Parathyroid adenoma (tissue), 2 donors: ENCODE measurements at regions not wholly inside any gene's neighbourhood (a gene's known extent, or its start where the extent isn't known, plus 50 kb on each side); places are given as distances from the start of the nearest gene placed in this dataset.

ENCODE experiments used
- H2AFZ ChIP-seq: fragments of 300-600 bp; sonication (generic); one replicate; pipeline ENCODE4 v1.7.0; 2017; ENCODE audit warnings: antibody characterized with exemption, mild to moderate bottlenecking
- H3K27ac ChIP-seq: fragments of 300-600 bp; sonication (generic); one replicate; pipeline ENCODE4 v1.7.0; 2017
- H3K27me3 ChIP-seq: fragments of 300-600 bp; sonication (generic); one replicate; pipeline ENCODE4 v1.7.0; 2017; ENCODE audit warnings: low read length; ENCODE audit not compliant: control insufficient read depth, insufficient read depth
- H3K36me3 ChIP-seq: fragments of 300-600 bp; sonication (generic); one replicate; pipeline ENCODE4 v1.7.0; 2017; ENCODE audit warnings: low read length; ENCODE audit not compliant: control insufficient read depth, insufficient read depth
- H3K4me1 ChIP-seq: fragments of 300-600 bp; sonication (generic); one replicate; pipeline ENCODE4 v1.7.0; 2017; ENCODE audit warnings: control low read depth
- H3K4me2 ChIP-seq: fragments of 300-600 bp; sonication (generic); one replicate; pipeline ENCODE4 v1.7.0; 2017; ENCODE audit warnings: low read length
- H3K4me3 ChIP-seq: fragments of 300-600 bp; sonication (generic); one replicate; pipeline ENCODE4 v1.7.0; 2017; ENCODE audit warnings: low read depth, low read length
- H3K79me2 ChIP-seq: fragments of 300-600 bp; sonication (generic); one replicate; pipeline ENCODE4 v1.7.0; 2017; ENCODE audit warnings: control low read depth
- H3K9ac ChIP-seq: fragments of 300-600 bp; sonication (generic); one replicate; pipeline ENCODE4 v1.7.0; 2017; ENCODE audit warnings: mild to moderate bottlenecking
- H3K9me3 ChIP-seq: fragments of 300-600 bp; sonication (generic); one replicate; pipeline ENCODE4 v1.7.0; 2017; ENCODE audit warnings: low read length; ENCODE audit not compliant: control insufficient read depth
- TF ChIP-seq, protein P1 (sequence below): fragments of 300-600 bp; sonication (generic); IDR thresholded peaks from one replicate; pipeline ENCODE4 v1.7.0; 2017; ENCODE audit warnings: antibody characterized with exemption, mild to moderate bottlenecking
- donor health status: primary hyperparathyroidism.

DNA sequence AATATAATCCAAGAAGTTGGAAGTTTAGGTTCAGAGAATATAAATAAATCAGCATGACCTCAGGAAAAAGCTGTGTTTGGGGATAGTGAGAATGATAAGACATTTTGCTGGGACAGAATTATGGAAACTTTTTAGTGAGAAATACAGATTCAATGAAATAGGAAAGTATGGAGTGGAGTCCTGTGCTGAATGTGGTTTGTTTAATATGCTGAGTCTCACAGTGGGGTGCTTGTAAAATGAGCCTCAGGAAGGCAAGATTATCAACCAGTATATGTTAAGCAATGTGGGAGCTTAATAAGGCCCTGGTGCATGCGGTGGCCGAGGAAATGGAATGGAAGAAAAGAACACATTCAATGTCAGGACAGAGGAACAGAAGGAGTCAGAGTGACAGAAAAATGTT is 1554.7 kb upstream of the TENM3 start:
- H3K36me3 ChIP-seq = no peaks in the 10 kb centered on the region
- no peak overlapping the region for H3K4me2 ChIP-seq
- H3K4me1 ChIP-seq = no peaks in the 10 kb centered on the region

GRCh38 chr4:180694875-180695274 is 1548.3 kb upstream of the TENM3 start:
- Histone ChIP-seq H3K9me3 (no peaks in the 10 kb centered on the region), H3K9ac (no peak overlapping the region), H3K27me3 (no peaks in the 10 kb centered on the region), H3K36me3 (no peaks in the 10 kb centered on the region), H3K79me2 (no peaks in the 10 kb centered on the region), H3K4me1 (no peaks in the 10 kb centered on the region), H2AFZ (no peak overlapping the region), H3K4me2 (no peak overlapping the region), H3K4me3 (no peak overlapping the region), H3K27ac (no peak overlapping the region)
- TF ChIP-seq, protein P1, sequence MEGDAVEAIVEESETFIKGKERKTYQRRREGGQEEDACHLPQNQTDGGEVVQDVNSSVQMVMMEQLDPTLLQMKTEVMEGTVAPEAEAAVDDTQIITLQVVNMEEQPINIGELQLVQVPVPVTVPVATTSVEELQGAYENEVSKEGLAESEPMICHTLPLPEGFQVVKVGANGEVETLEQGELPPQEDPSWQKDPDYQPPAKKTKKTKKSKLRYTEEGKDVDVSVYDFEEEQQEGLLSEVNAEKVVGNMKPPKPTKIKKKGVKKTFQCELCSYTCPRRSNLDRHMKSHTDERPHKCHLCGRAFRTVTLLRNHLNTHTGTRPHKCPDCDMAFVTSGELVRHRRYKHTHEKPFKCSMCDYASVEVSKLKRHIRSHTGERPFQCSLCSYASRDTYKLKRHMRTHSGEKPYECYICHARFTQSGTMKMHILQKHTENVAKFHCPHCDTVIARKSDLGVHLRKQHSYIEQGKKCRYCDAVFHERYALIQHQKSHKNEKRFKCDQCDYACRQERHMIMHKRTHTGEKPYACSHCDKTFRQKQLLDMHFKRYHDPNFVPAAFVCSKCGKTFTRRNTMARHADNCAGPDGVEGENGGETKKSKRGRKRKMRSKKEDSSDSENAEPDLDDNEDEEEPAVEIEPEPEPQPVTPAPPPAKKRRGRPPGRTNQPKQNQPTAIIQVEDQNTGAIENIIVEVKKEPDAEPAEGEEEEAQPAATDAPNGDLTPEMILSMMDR = no peak

More for the DNA sequence above, 1554.7 kb upstream of the TENM3 start:
- Histone ChIP-seq H3K9ac (no peak overlapping the region), H3K79me2 (no peaks in the 10 kb centered on the region), H3K27me3 (no peaks in the 10 kb centered on the region), H2AFZ (no peak overlapping the region), H3K4me3 (no peak overlapping the region), H3K9me3 (no peaks in the 10 kb centered on the region), H3K27ac (no peak overlapping the region)
- TF ChIP-seq, protein P1 = no peak

DNA sequence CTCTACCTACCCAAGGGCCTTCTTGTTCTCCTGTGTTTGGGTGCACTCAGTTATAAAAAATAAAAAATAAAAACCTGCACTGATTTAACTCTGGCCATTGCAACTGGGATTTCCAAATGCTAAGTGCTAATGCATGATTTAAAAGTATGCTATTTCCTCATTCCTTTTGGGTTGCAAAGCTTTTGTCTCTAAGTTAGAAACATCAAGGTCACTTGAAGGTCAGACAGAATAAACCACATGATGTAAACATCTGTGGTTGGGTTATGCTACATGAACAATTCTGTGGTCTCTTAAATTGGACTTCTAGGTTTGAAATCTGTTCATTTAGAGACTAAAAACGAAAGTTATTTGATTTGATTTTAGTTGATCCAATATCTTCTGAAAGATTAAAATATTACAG is 1547.4 kb upstream of the TENM3 start:
- Histone ChIP-seq H3K27me3 (no peaks in the 10 kb centered on the region), H3K36me3 (no peaks in the 10 kb centered on the region), H3K79me2 (no peaks in the 10 kb centered on the region), H3K4me1 (no peaks in the 10 kb centered on the region), H3K9ac (no peak overlapping the region), H2AFZ (no peak overlapping the region), H3K4me2 (no peak overlapping the region), H3K4me3 (no peak overlapping the region), H3K27ac (no peak overlapping the region), H3K9me3 (no peaks in the 10 kb centered on the region)
- TF ChIP-seq, protein P1 = no peak

GRCh38 chr4:180696460-180697092 is 1546.6 kb upstream of the TENM3 start:
- Histone ChIP-seq H3K9me3 (no peaks in the 10 kb centered on the region), H3K79me2 (no peaks in the 10 kb centered on the region), H3K9ac (no peak overlapping the region), H3K36me3 (no peaks in the 10 kb centered on the region), H3K27me3 (no peaks in the 10 kb centered on the region), H3K27ac (no peak overlapping the region), H2AFZ (no peak overlapping the region), H3K4me3 (no peak overlapping the region), H3K4me1 (no peaks in the 10 kb centered on the region), H3K4me2 (no peak overlapping the region)
- TF ChIP-seq, protein P1 = no peak

GRCh38 chr4:180698550-180699195 is 1544.5 kb upstream of the TENM3 start:
- no peak overlapping the region for H3K4me3 ChIP-seq
- no peak overlapping the region for H2AFZ ChIP-seq
- H3K36me3 ChIP-seq = no peaks in the 10 kb centered on the region
- H3K9me3 ChIP-seq = no peaks in the 10 kb centered on the region
- H3K4me2 ChIP-seq = no peak overlapping the region
- no peak overlapping the region for H3K27ac ChIP-seq
- TF ChIP-seq, protein P1 = no peak
- no peak overlapping the region for H3K9ac ChIP-seq
- no peaks in the 10 kb centered on the region for H3K79me2 ChIP-seq
- H3K27me3 ChIP-seq = no peaks in the 10 kb centered on the region
- no peaks in the 10 kb centered on the region for H3K4me1 ChIP-seq
